Esophagus squamous epithelium (tissue), 5 donors: ENCODE measurements at regions not wholly inside any gene's neighbourhood (a gene's known extent, or its start where the extent isn't known, plus 50 kb on each side); places are given as distances from the start of the nearest gene placed in this dataset.

Source experiments
- DNase-seq: peaks from one replicate; lab custom pipeline; 2025; lab: John Stamatoyannopoulos, UW
- H3K27ac ChIP-seq, 4 donors: fragments of 200-600 bp; sonication (generic); one replicate each; pipeline ENCODE4 v1.5.1; 2016 to 2019; ENCODE audit warnings: mild to moderate bottlenecking in 1 of 4
- H3K27me3 ChIP-seq, 4 donors: fragments of 200-600 bp; sonication (generic); 1 replicate in 3 of 4; 2 replicates in 1 of 4; pipeline versions ENCODE4 v1.5.1 to v1.6.0; 2017 to 2021; ENCODE audit warnings: antibody characterized with exemption in 1 of 4
- H3K36me3 ChIP-seq, 3 donors: fragments of 200-600 bp; sonication (generic); one replicate each; pipeline ENCODE4 v1.5.1; 2016 to 2019
- H3K4me1 ChIP-seq, 3 donors: fragments of 200-600 bp; sonication (generic); one replicate each; pipeline ENCODE4 v1.5.1; 2017 to 2019
- H3K4me3 ChIP-seq, 4 donors: fragments of 200-600 bp; sonication (generic); 1 replicate in 3 of 4; 2 replicates in 1 of 4; pipeline ENCODE4 v1.5.1; 2016 to 2019; ENCODE audit warnings: mild to moderate bottlenecking in 2 of 4, moderate library complexity in 1 of 4
- H3K9me3 ChIP-seq, 3 donors: fragments of 200-600 bp; sonication (generic); one replicate each; pipeline ENCODE4 v1.5.1; 2016 to 2019
- CTCF ChIP-seq, 6 experiments: fragments of 450-650 bp in 4 of 6; fragments of 200-600 bp in 2 of 6; sonication (generic) in 2 of 6; IDR thresholded peaks; one replicate each; pipeline ENCODE4 v1.5.1; 2016 to 2019; ENCODE audit warnings: antibody characterized with exemption in 6 of 6, mild to moderate bottlenecking in 4 of 6, moderate library complexity in 4 of 6
- POLR2A ChIP-seq, 4 donors: fragments of 450-650 bp; IDR thresholded peaks; one replicate each; pipeline ENCODE4 v1.6.1; 2017; ENCODE audit warnings: antibody characterized with exemption in 4 of 4, mild to moderate bottlenecking in 4 of 4, moderate library complexity in 3 of 4
- WGBS, 2 donors: methylation state at CpG; one replicate each; pipeline ENCODE4 v1.1.5; 2018; 5-methylcytosine and 5-hydroxymethylcytosine counted together
- intact Hi-C: fragments of 100-400 bp; cut with DNase I; formaldehyde crosslinking; loops from one replicate; pipeline ENCODE4 v1.15.0; 2022
- donor health status: DM: yes; HTN: yes; CAD: no.

- Histone ChIP-seq H3K36me3 (no peaks in the 10 kb centered on the region), H3K4me3 (no peak overlapping the region), H3K4me1 (no peaks in the 10 kb centered on the region), H3K27ac (no peak overlapping the region), H3K9me3 (no peaks in the 10 kb centered on the region), H3K27me3 (no peaks in the 10 kb centered on the region)
- 28 to 54% methylated on average over 3 of the region's 3 CpGs for WGBS, 2 donors
- intact Hi-C loops: no loop called here
- TF ChIP-seq POLR2A (IDR thresholded peaks at IDR 0.05) (no peak), CTCF (IDR thresholded peaks at IDR 0.05) (no peak)
- DNase-seq: no peak
These were observed 256.9 kb upstream of the RASA1 start for GRCh38 chr5:87010736-87011135.

- DNase-seq: no peak
- no peaks in the 10 kb centered on the region for H3K27me3 ChIP-seq
- WGBS, 2 donors: 56 to 63% methylated on average over 1 of the region's 1 CpG
- H3K4me3 ChIP-seq: no peak overlapping the region
- intact Hi-C loops: no loop called here
- H3K9me3 ChIP-seq: no peaks in the 10 kb centered on the region
- TF ChIP-seq POLR2A (IDR thresholded peaks at IDR 0.05): no peak
- TF ChIP-seq CTCF (IDR thresholded peaks at IDR 0.05): no peak
- no peak overlapping the region for H3K27ac ChIP-seq
- H3K36me3 ChIP-seq: no peaks in the 10 kb centered on the region
- peaks cover 0 to 15% (median 4%) of the 10 kb centered on the region in 3 donors for H3K4me1 ChIP-seq
These were observed 251.8 kb upstream of the RASA1 start for GRCh38 chr5:87015901-87016300.

- WGBS, 2 donors: 17 to 19% methylated on average over 3 to 4 of the region's 4 CpGs
- Histone ChIP-seq H3K27me3 (no peaks in the 10 kb centered on the region), H3K9me3 (no peaks in the 10 kb centered on the region), H3K27ac (peak overlapping the region in 2 of 4 donors; percentile 16 to 27), H3K36me3 (no peaks in the 10 kb centered on the region), H3K4me1 (peaks cover 0 to 15% (median 4%) of the 10 kb centered on the region in 3 donors), H3K4me3 (no peak overlapping the region)
- intact Hi-C loops: no loop called here
- TF ChIP-seq CTCF (IDR thresholded peaks at IDR 0.05): no peak
- no peak for TF ChIP-seq POLR2A (IDR thresholded peaks at IDR 0.05)
- DNase-seq: no peak
These were observed 247.4 kb upstream of the RASA1 start for GRCh38 chr5:87020099-87020934.

GRCh38 chr5:87022415-87022814, 245.3 kb upstream of the RASA1 start:
- Histone ChIP-seq H3K27ac (no peak overlapping the region), H3K4me3 (no peak overlapping the region), H3K9me3 (no peaks in the 10 kb centered on the region), H3K36me3 (no peaks in the 10 kb centered on the region), H3K4me1 (peaks cover 0 to 15% (median 4%) of the 10 kb centered on the region in 3 donors), H3K27me3 (no peaks in the 10 kb centered on the region)
- TF ChIP-seq CTCF (IDR thresholded peaks at IDR 0.05) (no peak), POLR2A (IDR thresholded peaks at IDR 0.05) (no peak)
- WGBS, 2 donors: 36 to 41% methylated on average over 6 of the region's 6 CpGs
- DNase-seq: no peak
- intact Hi-C loops: no loop called here

- Histone ChIP-seq H3K4me1 (no peaks in the 10 kb centered on the region), H3K4me3 (no peak overlapping the region), H3K27me3 (no peaks in the 10 kb centered on the region), H3K36me3 (no peaks in the 10 kb centered on the region), H3K27ac (no peak overlapping the region), H3K9me3 (no peaks in the 10 kb centered on the region)
- WGBS, 2 donors: 66 to 68% methylated on average over 1 of the region's 1 CpG
- DNase-seq: no peak
- intact Hi-C loops: no loop called here
- TF ChIP-seq CTCF (IDR thresholded peaks at IDR 0.05) (no peak), POLR2A (IDR thresholded peaks at IDR 0.05) (no peak)
These were observed 240.1 kb upstream of the RASA1 start for GRCh38 chr5:87027570-87027969.
